ENCODE measurements at regions not wholly inside any gene's neighbourhood (a gene's known extent, or its start where the extent isn't known, plus 50 kb on each side); places are given as distances from the start of the nearest gene placed in this dataset.

DNA sequence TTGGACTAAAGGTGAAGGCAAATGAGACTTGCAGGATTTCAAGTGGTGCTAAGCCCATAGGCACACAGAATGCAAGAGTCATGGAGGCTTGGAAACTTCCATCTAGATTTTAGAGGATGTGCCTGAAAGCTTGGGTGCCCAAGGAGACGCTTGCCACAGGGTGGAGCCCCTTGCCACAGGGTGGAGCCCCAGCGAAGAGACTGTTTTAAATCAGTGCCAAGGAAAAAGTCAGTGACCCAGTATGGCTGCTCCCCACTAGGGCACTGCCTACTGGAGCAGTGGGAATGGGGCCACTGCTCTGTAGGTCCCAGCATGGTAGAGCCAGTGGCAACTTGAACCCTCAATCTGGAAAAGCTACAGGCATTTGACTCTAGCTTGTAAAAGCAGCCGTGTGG lies 794.2 kb upstream of the LCORL start:
- TF ChIP-seq, protein P1, sequence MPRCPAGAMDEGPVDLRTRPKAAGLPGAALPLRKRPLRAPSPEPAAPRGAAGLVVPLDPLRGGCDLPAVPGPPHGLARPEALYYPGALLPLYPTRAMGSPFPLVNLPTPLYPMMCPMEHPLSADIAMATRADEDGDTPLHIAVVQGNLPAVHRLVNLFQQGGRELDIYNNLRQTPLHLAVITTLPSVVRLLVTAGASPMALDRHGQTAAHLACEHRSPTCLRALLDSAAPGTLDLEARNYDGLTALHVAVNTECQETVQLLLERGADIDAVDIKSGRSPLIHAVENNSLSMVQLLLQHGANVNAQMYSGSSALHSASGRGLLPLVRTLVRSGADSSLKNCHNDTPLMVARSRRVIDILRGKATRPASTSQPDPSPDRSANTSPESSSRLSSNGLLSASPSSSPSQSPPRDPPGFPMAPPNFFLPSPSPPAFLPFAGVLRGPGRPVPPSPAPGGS (IDR thresholded peaks at IDR 0.05; ENCODE audit: borderline replicate concordance, insufficient read depth, low read depth, low read length, poor library complexity, severe bottlenecking), result no peak
- TF ChIP-seq, protein P2, sequence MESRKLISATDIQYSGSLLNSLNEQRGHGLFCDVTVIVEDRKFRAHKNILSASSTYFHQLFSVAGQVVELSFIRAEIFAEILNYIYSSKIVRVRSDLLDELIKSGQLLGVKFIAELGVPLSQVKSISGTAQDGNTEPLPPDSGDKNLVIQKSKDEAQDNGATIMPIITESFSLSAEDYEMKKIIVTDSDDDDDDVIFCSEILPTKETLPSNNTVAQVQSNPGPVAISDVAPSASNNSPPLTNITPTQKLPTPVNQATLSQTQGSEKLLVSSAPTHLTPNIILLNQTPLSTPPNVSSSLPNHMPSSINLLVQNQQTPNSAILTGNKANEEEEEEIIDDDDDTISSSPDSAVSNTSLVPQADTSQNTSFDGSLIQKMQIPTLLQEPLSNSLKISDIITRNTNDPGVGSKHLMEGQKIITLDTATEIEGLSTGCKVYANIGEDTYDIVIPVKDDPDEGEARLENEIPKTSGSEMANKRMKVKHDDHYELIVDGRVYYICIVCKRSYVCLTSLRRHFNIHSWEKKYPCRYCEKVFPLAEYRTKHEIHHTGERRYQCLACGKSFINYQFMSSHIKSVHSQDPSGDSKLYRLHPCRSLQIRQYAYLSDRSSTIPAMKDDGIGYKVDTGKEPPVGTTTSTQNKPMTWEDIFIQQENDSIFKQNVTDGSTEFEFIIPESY (IDR thresholded peaks at IDR 0.05), result no peak
- TF ChIP-seq BACH1 (IDR thresholded peaks at IDR 0.05; ENCODE audit: borderline replicate concordance) (no peak), ATF2 (IDR thresholded peaks at IDR 0.05; ENCODE audit: low read length) (no peak), MYB (IDR thresholded peaks at IDR 0.05; ENCODE audit: borderline replicate concordance, low read depth, low read length) (no peak), ATF7 (IDR thresholded peaks at IDR 0.05; ENCODE audit: low read depth) (no peak), ZNF384 (IDR thresholded peaks at IDR 0.05; ENCODE audit: borderline replicate concordance, low read depth, low read length) (no peak), EP300 (IDR thresholded peaks at IDR 0.05; ENCODE audit: borderline replicate concordance in 1 of 2, control insufficient read depth in 1 of 2, low read depth in 2 of 2, low read length in 2 of 2) (no peak), SMAD1 (IDR thresholded peaks at IDR 0.05; ENCODE audit: low read depth, partially characterized antibody) (no peak), SP1 (IDR thresholded peaks at IDR 0.05; ENCODE audit: low read depth, low read length) (no peak), CBX5 (IDR thresholded peaks at IDR 0.05; ENCODE audit: low read depth) (no peak), USF2 (IDR thresholded peaks at IDR 0.05; ENCODE audit: borderline replicate concordance, low read depth, low read length) (no peak), YY1 (IDR thresholded peaks at IDR 0.05; ENCODE audit: low read depth, low read length) (no peak), ZBED1 (IDR thresholded peaks at IDR 0.05; ENCODE audit: borderline replicate concordance) (no peak), CEBPB (IDR thresholded peaks at IDR 0.05; ENCODE audit: borderline replicate concordance in 1 of 2, low read depth in 2 of 2, low read length in 2 of 2) (no peak), SMARCA5 (IDR thresholded peaks at IDR 0.05) (no peak), PAX5 (IDR thresholded peaks at IDR 0.05; ENCODE audit: borderline replicate concordance, low read depth, low read length) (no peak)
- TF ChIP-seq, protein P3, sequence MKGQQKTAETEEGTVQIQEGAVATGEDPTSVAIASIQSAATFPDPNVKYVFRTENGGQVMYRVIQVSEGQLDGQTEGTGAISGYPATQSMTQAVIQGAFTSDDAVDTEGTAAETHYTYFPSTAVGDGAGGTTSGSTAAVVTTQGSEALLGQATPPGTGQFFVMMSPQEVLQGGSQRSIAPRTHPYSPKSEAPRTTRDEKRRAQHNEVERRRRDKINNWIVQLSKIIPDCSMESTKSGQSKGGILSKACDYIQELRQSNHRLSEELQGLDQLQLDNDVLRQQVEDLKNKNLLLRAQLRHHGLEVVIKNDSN (IDR thresholded peaks at IDR 0.05; ENCODE audit: borderline replicate concordance, extremely low read length, insufficient read depth, low read depth, low read length), result no peak
- ChIA-PET SMC1A (ENCODE audit: uncharacterized antibody, unreplicated experiment) (interaction anchor here (1.2 kb wide), 1 partner anchor 14 kb away, joined by 3 read pairs; no protein-coding TSS in a partner anchor), POLR2A (no interaction called here), RAD21 (ENCODE audit: unreplicated experiment) (no interaction called here), CTCF (no interaction called here)
- BruUV-seq (replicated peaks), result no TSS peak
- no peaks in the 10 kb centered on the region for H4K20me1 ChIP-seq (ENCODE audit: control insufficient read depth, insufficient read depth)
- FAIRE-seq (no peak), ATAC-seq (no peak), DNase-seq (ENCODE audit: low read depth, low spot score) (no peak)
- no peak overlapping the region for H2AFZ ChIP-seq (ENCODE audit: control insufficient read depth, low read depth, low read length)
- H3K4me1 ChIP-seq (ENCODE audit: control insufficient read depth, insufficient read depth, low read length), result no peaks in the 10 kb centered on the region
- H3K9ac ChIP-seq (ENCODE audit: control insufficient read depth, insufficient read depth, low read length), result no peak overlapping the region
- no peak overlapping the region for H3K4me3 ChIP-seq
- intact Hi-C loops (cut with micrococcal nuclease; ENCODE audit: unreplicated experiment) (no loop called here), in situ Hi-C loops (cut with MboI) (no loop called here)
- no peak overlapping the region for H3K27ac ChIP-seq (ENCODE audit: control insufficient read depth, insufficient read depth)
- no peaks in the 10 kb centered on the region for H3K36me3 ChIP-seq (ENCODE audit: control insufficient read depth in 2 of 2, insufficient read depth in 2 of 2, low read length in 1 of 2)
- H3K27me3 ChIP-seq (replicated peaks in 1 of 2; ENCODE audit: control insufficient read depth in 2 of 2, insufficient read depth in 2 of 2, low read length in 1 of 2), result no peaks in the 10 kb centered on the region
- no peaks in the 10 kb centered on the region for H3K79me2 ChIP-seq (ENCODE audit: control insufficient read depth, insufficient read depth, low read length)
- no peaks in the 10 kb centered on the region for H3K9me3 ChIP-seq (replicated peaks; ENCODE audit: control insufficient read depth, insufficient read depth, low read length)
- WGBS (ENCODE audit: insufficient coverage, insufficient replicate concordance, low lambda C conversion rate, missing lambda C conversion rate), result 5% methylated on average over 3 of the region's 3 CpGs
- H3K4me2 ChIP-seq (ENCODE audit: control insufficient read depth, insufficient read depth), result no peak overlapping the region

Data from GM12878 (cell line).